ENCODE measurements at regions not wholly inside any gene's neighbourhood (a gene's known extent, or its start where the extent isn't known, plus 50 kb on each side); places are given as distances from the start of the nearest gene placed in this dataset.

DNA sequence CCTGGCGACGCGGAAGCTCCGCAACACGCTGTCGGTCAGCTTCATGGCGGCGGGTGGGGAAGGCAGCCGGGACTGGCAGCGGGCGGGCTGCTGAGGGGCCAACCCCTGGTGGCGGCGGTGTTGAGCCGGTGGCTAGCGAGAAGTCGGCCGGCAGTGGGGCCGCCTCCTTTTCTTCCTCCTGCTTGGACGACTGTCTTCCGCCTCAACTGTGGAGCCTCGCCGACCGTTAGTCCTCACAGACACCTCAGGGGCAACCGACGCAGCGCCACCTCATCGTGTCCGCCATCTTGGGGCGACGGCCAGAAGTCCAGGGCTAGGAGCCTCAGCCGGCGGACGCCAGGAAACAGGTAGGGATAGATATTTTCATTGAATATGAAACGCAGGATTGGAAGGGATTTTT is 875.1 kb downstream of the NSUN3 start:
- H3K27me3 ChIP-seq (ENCODE audit: control insufficient read depth, low read length) = no peaks in the 10 kb centered on the region
- H3K4me1 ChIP-seq (ENCODE audit: control insufficient read depth, low read length) = no peaks in the 10 kb centered on the region
- no peak overlapping the region for H3K4me3 ChIP-seq (ENCODE audit: low read length)
- H4K20me1 ChIP-seq (ENCODE audit: control insufficient read depth, insufficient read depth, low read depth, low read length) = no peaks in the 10 kb centered on the region
- TF ChIP-seq, protein P1, sequence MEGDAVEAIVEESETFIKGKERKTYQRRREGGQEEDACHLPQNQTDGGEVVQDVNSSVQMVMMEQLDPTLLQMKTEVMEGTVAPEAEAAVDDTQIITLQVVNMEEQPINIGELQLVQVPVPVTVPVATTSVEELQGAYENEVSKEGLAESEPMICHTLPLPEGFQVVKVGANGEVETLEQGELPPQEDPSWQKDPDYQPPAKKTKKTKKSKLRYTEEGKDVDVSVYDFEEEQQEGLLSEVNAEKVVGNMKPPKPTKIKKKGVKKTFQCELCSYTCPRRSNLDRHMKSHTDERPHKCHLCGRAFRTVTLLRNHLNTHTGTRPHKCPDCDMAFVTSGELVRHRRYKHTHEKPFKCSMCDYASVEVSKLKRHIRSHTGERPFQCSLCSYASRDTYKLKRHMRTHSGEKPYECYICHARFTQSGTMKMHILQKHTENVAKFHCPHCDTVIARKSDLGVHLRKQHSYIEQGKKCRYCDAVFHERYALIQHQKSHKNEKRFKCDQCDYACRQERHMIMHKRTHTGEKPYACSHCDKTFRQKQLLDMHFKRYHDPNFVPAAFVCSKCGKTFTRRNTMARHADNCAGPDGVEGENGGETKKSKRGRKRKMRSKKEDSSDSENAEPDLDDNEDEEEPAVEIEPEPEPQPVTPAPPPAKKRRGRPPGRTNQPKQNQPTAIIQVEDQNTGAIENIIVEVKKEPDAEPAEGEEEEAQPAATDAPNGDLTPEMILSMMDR (IDR thresholded peaks at IDR 0.05; ENCODE audit: low read depth, low read length, poor library complexity, severe bottlenecking) = no peak
- no peak for TF ChIP-seq EZH2phosphoT487 (IDR thresholded peaks at IDR 0.05; ENCODE audit: borderline replicate concordance, low read length)
- H3K27ac ChIP-seq (ENCODE audit: low read depth, low read length) = no peak overlapping the region
- H3K79me2 ChIP-seq (ENCODE audit: control insufficient read depth, low read length) = no peaks in the 10 kb centered on the region
- no peaks in the 10 kb centered on the region for H3K9me3 ChIP-seq (ENCODE audit: control insufficient read depth, insufficient read depth, low read length)
- no peaks in the 10 kb centered on the region for H3K36me3 ChIP-seq (ENCODE audit: control insufficient read depth, low read length)
- H3K9me2 ChIP-seq (replicated peaks; ENCODE audit: control insufficient read depth, low read length) = no peaks in the 10 kb centered on the region
- no peaks in the 10 kb centered on the region for H3F3A ChIP-seq (ENCODE audit: control insufficient read depth, insufficient read depth)
- H3K4me2 ChIP-seq (ENCODE audit: low read length) = no peak overlapping the region

GRCh38 chr3:94946683-94947082 is 883.8 kb downstream of the NSUN3 start:
- H3K4me1 ChIP-seq (ENCODE audit: control insufficient read depth, low read length) = no peaks in the 10 kb centered on the region
- H4K20me1 ChIP-seq (ENCODE audit: control insufficient read depth, insufficient read depth, low read depth, low read length) = no peaks in the 10 kb centered on the region
- no peaks in the 10 kb centered on the region for H3K36me3 ChIP-seq (ENCODE audit: control insufficient read depth, low read length)
- no peak overlapping the region for H3K4me3 ChIP-seq (ENCODE audit: low read length)
- no peaks in the 10 kb centered on the region; the same call in 1 of the 2 replicates for H3K9me3 ChIP-seq (ENCODE audit: control insufficient read depth, insufficient read depth, low read length)
- H3K27me3 ChIP-seq (ENCODE audit: control insufficient read depth, low read length) = no peaks in the 10 kb centered on the region
- no peak overlapping the region for H3K4me2 ChIP-seq (ENCODE audit: low read length)
- H3K79me2 ChIP-seq (ENCODE audit: control insufficient read depth, low read length) = no peaks in the 10 kb centered on the region
- H3K27ac ChIP-seq (ENCODE audit: low read depth, low read length) = no peak overlapping the region
- no peaks in the 10 kb centered on the region for H3K9me2 ChIP-seq (replicated peaks; ENCODE audit: control insufficient read depth, low read length)
- no peaks in the 10 kb centered on the region for H3F3A ChIP-seq (ENCODE audit: control insufficient read depth, insufficient read depth)
- no peak for TF ChIP-seq EZH2phosphoT487 (IDR thresholded peaks at IDR 0.05; ENCODE audit: borderline replicate concordance, low read length)
- TF ChIP-seq, protein P1 (IDR thresholded peaks at IDR 0.05; ENCODE audit: low read depth, low read length, poor library complexity, severe bottlenecking) = no peak

GRCh38 chr3:94961423-94962100 is 898.7 kb downstream of the NSUN3 start:
- no peak overlapping the region for H3K4me2 ChIP-seq (ENCODE audit: low read length)
- TF ChIP-seq, protein P1 (IDR thresholded peaks at IDR 0.05; ENCODE audit: low read depth, low read length, poor library complexity, severe bottlenecking) = no peak
- no peak for TF ChIP-seq EZH2phosphoT487 (IDR thresholded peaks at IDR 0.05; ENCODE audit: borderline replicate concordance, low read length)
- no peaks in the 10 kb centered on the region for H3K4me1 ChIP-seq (ENCODE audit: control insufficient read depth, low read length)
- H3F3A ChIP-seq (ENCODE audit: control insufficient read depth, insufficient read depth) = no peaks in the 10 kb centered on the region
- no peak overlapping the region for H3K4me3 ChIP-seq (ENCODE audit: low read length)
- no peaks in the 10 kb centered on the region for H3K79me2 ChIP-seq (ENCODE audit: control insufficient read depth, low read length)
- H3K27me3 ChIP-seq (ENCODE audit: control insufficient read depth, low read length) = no peaks in the 10 kb centered on the region
- no peak overlapping the region for H3K27ac ChIP-seq (ENCODE audit: low read depth, low read length)
- H3K9me2 ChIP-seq (replicated peaks; ENCODE audit: control insufficient read depth, low read length) = no peaks in the 10 kb centered on the region
- H4K20me1 ChIP-seq (ENCODE audit: control insufficient read depth, insufficient read depth, low read depth, low read length) = no peaks in the 10 kb centered on the region
- no peaks in the 10 kb centered on the region for H3K9me3 ChIP-seq (ENCODE audit: control insufficient read depth, insufficient read depth, low read length)
- H3K36me3 ChIP-seq (ENCODE audit: control insufficient read depth, low read length) = no peaks in the 10 kb centered on the region

All from DOHH2 (cell line).